Right lobe of liver (tissue), 6 donors: ENCODE measurements at regions not wholly inside any gene's neighbourhood (a gene's known extent, or its start where the extent isn't known, plus 50 kb on each side); places are given as distances from the start of the nearest gene placed in this dataset.

ENCODE experiments used
- ATAC-seq, 4 donors: fragments of 200-7000 bp; cut with Tn5 transposase; one replicate each; pipeline ENCODE4 v1.9.1; 2020; ENCODE audit warnings: mild to moderate bottlenecking in 4 of 4, moderate library complexity in 4 of 4
- DNase-seq, 3 donors: peaks; one replicate each; pipeline ENCODE4 v3.0.0-alpha.2; 2020
- H3K27ac ChIP-seq, 3 donors: fragments of 200-600 bp; one replicate each; pipeline ENCODE4 v1.8.0; 2022
- H3K27me3 ChIP-seq, 2 donors: fragments of 200-600 bp; one replicate each; pipeline ENCODE4 v1.8.0; 2022
- H3K36me3 ChIP-seq, 4 donors: fragments of 200-600 bp; sonication (generic) in 1 of 4; one replicate each; pipeline versions ENCODE4 v1.5.1 to v1.8.0; 2017 to 2022; ENCODE audit warnings: control low read depth in 1 of 4
- H3K4me1 ChIP-seq, 4 donors: fragments of 200-600 bp; sonication (generic) in 1 of 4; one replicate each; pipeline versions ENCODE4 v1.5.1 to v1.8.0; 2017 to 2022; ENCODE audit warnings: control low read depth in 1 of 4
- H3K4me3 ChIP-seq, 3 donors: fragments of 200-600 bp; one replicate each; pipeline ENCODE4 v1.8.0; 2022
- H3K9me3 ChIP-seq, 4 donors: fragments of 200-600 bp; sonication (generic) in 1 of 4; one replicate each; pipeline versions ENCODE4 v1.5.1 to v1.8.0; 2017 to 2022; ENCODE audit warnings: control low read depth in 1 of 4
- CTCF ChIP-seq, 4 donors: fragments of 200-600 bp in 3 of 4; fragments of 450-650 bp in 1 of 4; IDR thresholded peaks; one replicate each; pipeline versions ENCODE4 v1.5.1 to v1.8.0; 2016 to 2022; ENCODE audit warnings: antibody characterized with exemption in 4 of 4, mild to moderate bottlenecking in 2 of 4
- POLR2A ChIP-seq: fragments of 450-650 bp; IDR thresholded peaks from one replicate; pipeline ENCODE4 v1.6.1; 2017; ENCODE audit warnings: antibody characterized with exemption, mild to moderate bottlenecking
- WGBS: methylation state at CpG from one replicate; pipeline ENCODE4 v1.1.6; 2018; ENCODE audit warnings: low coverage, low lambda C conversion rate; ENCODE audit not compliant: insufficient coverage; ENCODE audit errors: missing lambda C conversion rate; 5-methylcytosine and 5-hydroxymethylcytosine counted together
- intact Hi-C, 2 donors: fragments of 100-400 bp; cut with DNase I; formaldehyde crosslinking; loops; one replicate each; pipeline versions ENCODE4 v1.11.2 to v1.14.1; 2022
- donor health status: DM: no; HTN: yes; CAD: no.
- donor health status: DM: no; HTN: no; CAD: no.
- donor health status: DM: no; HTN: no; CAD: no.
- donor health status: DM: no; HTN: yes; CAD: no.
- donor health status: DM: no; HTN: yes; CAD: no.

GRCh38 chr3:31307131-31307785, 225.5 kb upstream of the STT3B start:
- intact Hi-C loops, result no loop called here
- TF ChIP-seq POLR2A, result no peak
- TF ChIP-seq CTCF (IDR thresholded peaks at IDR 0.05), result no peak
- no peak for DNase-seq
- no peak overlapping the region for H3K4me3 ChIP-seq
- H3K27me3 ChIP-seq, result no peaks in the 10 kb centered on the region
- no peaks in the 10 kb centered on the region for H3K4me1 ChIP-seq
- H3K36me3 ChIP-seq, result no peaks in the 10 kb centered on the region
- no peak overlapping the region for H3K27ac ChIP-seq
- no peak for ATAC-seq
- WGBS, result 73% methylated on average over 1 of the region's 1 CpG
- no peaks in the 10 kb centered on the region for H3K9me3 ChIP-seq

DNA sequence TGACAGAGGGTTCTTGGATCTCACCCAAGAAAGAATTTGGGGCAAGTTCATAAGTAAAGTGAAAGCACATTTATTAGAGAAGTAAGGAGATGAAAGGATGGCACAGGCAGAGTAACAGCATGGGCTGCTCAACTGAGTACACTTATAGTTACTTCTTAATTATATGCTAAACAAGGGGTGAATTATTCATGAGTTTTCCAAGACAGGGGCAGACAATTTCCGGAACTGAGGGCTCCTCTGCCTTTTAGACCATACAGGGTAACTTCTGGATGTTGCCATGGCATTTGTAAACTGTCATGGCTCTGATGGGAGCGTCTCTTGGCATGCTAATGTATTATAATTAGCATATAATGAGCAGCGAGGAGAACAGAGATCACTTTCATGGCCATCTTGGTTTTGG, 221.2 kb upstream of the STT3B start:
- Histone ChIP-seq H3K9me3 (no peaks in the 10 kb centered on the region), H3K36me3 (no peaks in the 10 kb centered on the region), H3K27me3 (no peaks in the 10 kb centered on the region), H3K27ac (no peak overlapping the region), H3K4me3 (no peak overlapping the region), H3K4me1 (no peaks in the 10 kb centered on the region)
- 60% methylated on average over 2 of the region's 3 CpGs for WGBS
- intact Hi-C loops, result no loop called here
- DNase-seq (no peak), ATAC-seq (no peak)
- TF ChIP-seq POLR2A (no peak), CTCF (IDR thresholded peaks at IDR 0.05) (no peak)

DNA sequence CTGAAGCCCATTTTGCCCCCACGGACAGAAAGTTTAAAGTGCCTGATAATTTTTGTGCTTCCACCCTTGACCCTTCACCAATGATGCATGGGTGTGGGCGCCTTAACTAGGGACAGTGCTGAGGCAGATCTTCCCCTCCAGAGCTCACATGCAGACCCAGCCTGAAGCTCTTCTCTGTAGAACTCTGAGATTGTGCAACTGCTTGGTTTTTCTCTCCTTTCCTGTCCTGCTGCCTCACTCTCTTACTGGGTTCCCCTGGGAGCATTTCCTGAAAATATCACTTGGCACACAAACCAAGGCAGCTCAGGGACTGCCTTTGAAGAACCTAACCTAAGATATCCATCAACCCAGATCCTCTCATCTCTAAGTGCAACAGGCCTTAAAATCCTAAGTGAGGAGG, 220.3 kb upstream of the STT3B start:
- intact Hi-C loops, result no loop called here
- H3K27ac ChIP-seq, result no peak overlapping the region
- H3K9me3 ChIP-seq, result no peaks in the 10 kb centered on the region
- ATAC-seq (no peak), DNase-seq (no peak)
- H3K36me3 ChIP-seq, result no peaks in the 10 kb centered on the region
- H3K4me3 ChIP-seq, result no peak overlapping the region
- TF ChIP-seq CTCF (IDR thresholded peaks at IDR 0.05), result no peak
- TF ChIP-seq POLR2A, result no peak
- no peaks in the 10 kb centered on the region for H3K27me3 ChIP-seq
- 73% methylated on average over 2 of the region's 2 CpGs for WGBS
- H3K4me1 ChIP-seq, result no peaks in the 10 kb centered on the region

DNA sequence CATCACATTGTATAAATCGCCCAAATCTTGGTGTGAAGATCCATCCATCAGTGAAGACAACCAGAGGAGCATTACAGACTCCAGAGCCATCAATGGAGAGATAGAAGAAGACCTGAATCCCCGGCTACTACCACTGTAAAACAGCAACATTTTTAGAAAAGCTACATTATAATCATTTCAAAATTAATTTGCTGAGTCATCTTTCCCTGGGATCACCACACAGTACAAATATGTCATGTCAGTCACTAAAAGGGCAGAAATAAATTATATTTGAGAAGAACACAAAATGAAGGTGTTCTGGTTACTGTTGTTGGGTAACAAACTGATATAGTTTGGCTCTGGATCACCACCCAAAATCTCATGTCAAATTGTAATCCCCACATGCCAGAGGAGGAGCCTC, 218.5 kb upstream of the STT3B start:
- no peak for ATAC-seq
- Histone ChIP-seq H3K9me3 (no peaks in the 10 kb centered on the region), H3K4me3 (no peak overlapping the region), H3K36me3 (no peaks in the 10 kb centered on the region), H3K4me1 (no peaks in the 10 kb centered on the region), H3K27me3 (no peaks in the 10 kb centered on the region), H3K27ac (no peak overlapping the region)
- 74% methylated on average over 2 of the region's 2 CpGs for WGBS
- DNase-seq, result no peak
- intact Hi-C loops, result no loop called here
- TF ChIP-seq CTCF (IDR thresholded peaks at IDR 0.05), result no peak
- TF ChIP-seq POLR2A, result no peak

DNA sequence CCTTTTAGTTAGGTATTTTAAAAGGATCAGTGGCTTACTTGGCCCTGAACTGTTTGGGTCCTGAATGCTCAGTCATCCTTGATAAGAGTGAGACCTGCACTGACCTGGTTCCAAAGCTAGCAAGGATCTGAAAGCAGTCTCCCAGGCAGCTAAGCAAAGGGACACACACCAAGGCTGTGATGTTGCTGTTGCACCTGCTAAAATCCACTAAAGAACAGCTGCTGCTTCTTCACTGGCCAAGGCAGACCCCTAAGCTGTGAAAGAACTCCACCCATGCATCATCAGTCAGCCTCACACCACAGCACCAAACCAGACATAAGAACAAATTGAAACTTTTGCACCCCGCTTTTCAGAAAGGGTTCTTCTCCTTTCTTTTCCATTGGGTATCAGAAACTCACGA, 213.4 kb upstream of the STT3B start:
- WGBS, result 79% methylated on average over 2 of the region's 2 CpGs
- Histone ChIP-seq H3K27ac (no peak overlapping the region), H3K4me1 (no peaks in the 10 kb centered on the region), H3K27me3 (no peaks in the 10 kb centered on the region), H3K36me3 (no peaks in the 10 kb centered on the region), H3K4me3 (no peak overlapping the region), H3K9me3 (no peaks in the 10 kb centered on the region)
- ATAC-seq (no peak), DNase-seq (no peak)
- intact Hi-C loops, result no loop called here
- TF ChIP-seq POLR2A (no peak), CTCF (IDR thresholded peaks at IDR 0.05) (no peak)
